GDM1 (cell line): ENCODE measurements at regions not wholly inside any gene's neighbourhood (a gene's known extent, or its start where the extent isn't known, plus 50 kb on each side); places are given as distances from the start of the nearest gene placed in this dataset.
A peak's percentile ranks its signal among the peaks of the same experiment; 100 is the strongest.
"Not testable (repeated sequence)": the region's sequence is repeated elsewhere in the genome, so short reads cannot be mapped to it uniquely, and the experiment has no call there.

ENCODE experiments used
- DNase-seq: peaks from one replicate; lab custom pipeline; 2025; lab: John Stamatoyannopoulos, UW

DNA sequence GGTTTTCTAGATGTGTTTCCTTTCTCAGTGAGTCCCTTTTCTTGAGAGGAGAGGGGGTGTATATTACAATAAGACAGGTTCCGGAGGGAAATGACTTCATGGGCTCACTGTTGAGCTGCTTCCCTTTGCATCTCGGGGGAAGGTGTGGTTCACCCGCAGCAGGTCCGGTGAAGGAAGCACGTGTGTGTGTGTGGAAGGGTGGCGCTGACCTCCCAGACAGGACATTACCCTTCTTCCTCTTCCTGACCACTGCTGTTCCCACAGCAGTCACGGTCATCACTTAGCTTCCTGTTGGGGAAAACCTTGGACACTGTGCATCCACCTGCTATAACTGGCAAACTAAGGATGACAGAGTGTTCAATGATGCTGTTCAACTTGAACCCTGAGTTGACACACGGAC, 83.6 kb downstream of the PLEKHG1 start:
- DNase-seq = no peak

DNA sequence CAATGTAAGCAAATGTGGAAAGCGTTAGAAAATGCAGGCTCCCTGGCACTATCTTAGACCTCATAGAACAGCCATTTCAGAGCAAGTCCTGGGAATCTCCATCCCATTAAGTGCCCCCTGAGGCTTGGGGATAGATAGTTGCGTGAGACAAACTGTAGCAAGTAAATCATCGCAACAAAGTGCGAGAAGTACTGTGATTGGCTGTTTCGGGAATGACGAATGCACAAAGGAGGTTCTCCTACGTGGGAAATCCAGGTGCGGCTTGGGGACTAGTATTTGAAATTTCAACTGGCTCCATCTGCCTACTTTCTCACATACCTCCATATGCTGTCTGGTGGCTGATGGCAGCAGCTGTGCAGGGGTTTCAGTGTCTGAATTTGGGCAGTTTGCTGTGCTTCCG, 84.5 kb downstream of the PLEKHG1 start:
- DNase-seq = no peak

DNA sequence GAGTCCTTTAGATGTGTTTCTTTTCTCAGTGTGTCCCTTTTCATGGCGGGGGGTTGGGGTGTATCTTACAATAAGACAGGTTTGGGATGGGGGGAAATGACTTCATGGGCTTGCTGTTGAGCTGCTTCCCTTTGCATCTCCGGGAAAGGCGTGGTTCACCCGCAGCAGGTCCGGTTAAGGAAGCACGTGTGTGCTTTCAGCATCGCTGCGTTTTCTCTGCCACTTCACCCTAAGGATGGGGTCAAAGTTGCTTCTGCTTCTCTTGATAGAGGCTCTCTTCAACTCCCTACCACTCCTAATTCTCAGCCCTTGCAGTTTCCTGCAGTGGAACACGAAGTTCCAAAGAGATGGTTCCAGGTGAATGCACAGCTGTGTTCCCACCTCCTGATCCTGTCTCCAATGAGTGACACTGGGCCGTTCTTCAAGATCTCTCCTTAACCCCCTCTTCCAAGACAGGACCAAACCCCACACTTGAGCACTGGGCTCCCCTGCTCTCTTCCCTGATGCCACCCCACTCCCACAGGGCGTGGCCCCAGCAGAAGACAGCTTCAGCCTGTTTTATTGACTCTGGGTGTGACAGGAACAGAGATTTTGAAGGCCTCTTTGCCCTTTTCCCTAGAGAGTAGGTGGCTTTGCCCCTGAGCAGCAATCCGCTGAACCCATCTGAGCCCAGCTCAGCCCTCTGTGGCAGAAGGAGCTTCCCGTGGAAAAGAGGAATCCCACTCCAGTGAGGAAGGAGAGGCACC, 85.2 kb downstream of the PLEKHG1 start:
- DNase-seq = no peak

DNA sequence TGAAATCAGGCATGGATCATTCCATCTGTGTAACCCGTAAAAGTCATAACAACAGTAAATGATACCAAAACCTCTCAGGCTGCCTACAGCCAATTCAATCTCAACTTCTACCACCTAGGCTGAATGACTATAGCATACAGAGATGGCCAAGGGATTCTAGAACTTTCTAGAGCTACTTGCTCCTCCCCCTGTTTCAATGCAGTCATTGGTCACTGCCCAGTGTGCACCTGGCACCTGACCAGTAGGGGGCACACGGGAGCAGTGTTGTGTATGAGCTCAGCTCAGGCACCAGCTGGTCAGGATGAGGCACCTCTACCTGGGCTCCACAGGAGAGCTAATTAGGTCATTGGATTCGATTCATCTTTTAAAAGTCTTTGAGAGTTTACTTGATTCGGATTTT, 86.2 kb downstream of the PLEKHG1 start:
- peak; percentile 31 for DNase-seq

DNA sequence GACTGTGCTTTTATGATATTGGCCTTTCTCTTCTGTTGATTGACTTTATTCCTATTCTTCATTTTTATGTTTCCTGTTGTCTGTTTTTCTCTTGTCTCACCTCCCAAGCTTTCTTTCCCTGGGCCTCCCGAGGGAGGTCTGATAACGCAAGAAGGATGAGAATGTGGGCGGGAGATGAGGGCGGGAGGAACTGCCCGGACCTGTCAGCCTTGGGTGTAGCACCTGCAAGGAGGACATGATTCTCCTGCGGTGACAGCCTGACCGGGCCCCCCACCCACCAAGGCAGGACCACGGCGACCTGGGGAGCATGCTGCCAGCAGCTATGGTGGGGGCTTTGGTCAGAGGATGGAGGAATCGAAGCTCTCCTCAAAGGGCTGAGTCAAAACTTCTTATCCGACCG, 86.9 kb downstream of the PLEKHG1 start:
- no peak for DNase-seq

DNA sequence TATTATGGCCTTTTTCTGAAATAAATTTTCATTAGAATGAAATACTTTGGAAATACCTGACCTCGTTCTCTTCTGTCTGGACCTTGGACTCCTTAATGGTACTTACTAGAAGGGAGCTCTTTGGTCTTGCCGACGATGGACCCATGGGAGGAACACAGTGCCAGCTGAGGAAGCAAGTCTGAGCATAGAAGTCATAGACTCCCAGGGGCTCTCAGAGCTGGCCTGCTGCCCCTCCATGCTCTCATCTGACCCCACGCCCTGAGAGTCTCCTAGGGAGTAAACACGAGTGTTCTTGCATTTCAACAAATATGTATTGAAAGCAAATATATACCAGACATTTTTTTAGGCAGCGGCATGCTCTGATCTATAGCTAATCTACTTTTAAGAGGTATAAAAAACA, 87.8 kb downstream of the PLEKHG1 start:
- no peak for DNase-seq

DNA sequence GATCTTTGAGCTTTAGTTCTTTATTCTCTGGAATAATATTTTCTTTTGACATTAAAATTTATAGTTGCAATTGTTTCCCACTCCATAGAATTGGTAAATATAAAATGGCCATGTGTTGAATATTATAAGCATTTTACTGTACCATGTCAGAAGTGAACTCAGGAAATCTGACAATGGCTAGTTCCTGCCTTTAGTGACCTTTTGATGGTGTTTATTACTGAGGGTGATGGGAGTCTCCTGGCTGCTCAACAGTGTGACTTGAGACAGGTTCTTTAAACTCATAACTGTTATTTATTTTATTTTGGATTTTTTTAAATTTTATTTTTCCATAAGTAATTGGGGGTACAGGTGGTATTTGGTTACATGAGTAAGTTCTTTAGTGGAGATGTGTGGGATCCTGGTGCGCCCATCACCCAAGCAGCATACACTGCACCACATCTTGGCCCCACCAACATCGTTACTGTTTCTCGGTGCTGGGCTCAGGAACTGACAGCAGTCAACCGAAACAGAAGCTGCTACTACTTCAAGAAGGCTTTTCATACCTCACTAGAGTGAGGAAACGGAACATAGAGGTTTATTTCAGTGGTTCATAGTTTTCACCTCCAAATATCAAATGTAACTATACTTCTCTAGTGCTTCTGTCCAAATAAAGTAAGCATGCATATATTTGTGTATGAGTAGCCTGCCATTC, 90.4 kb downstream of the PLEKHG1 start:
- no peak for DNase-seq

DNA sequence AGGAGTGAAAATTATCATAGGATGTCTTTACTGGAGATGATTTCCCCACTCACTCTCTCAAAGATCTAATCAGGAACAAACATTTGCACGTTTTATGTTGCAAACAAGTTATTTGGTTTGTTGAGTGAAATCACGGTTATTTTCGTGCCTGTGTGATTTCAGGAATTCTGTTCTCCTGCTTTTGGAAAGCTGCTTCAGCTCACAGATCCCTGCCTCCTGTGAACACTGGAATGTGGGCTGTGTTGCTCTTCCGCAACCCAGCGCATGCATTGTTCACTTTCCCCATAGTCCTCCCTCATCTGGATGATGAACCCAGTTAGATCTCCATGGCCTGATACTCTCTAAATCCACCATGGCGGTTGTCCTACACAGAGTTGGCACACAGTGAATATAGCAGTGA, 91.0 kb downstream of the PLEKHG1 start:
- no peak for DNase-seq

DNA sequence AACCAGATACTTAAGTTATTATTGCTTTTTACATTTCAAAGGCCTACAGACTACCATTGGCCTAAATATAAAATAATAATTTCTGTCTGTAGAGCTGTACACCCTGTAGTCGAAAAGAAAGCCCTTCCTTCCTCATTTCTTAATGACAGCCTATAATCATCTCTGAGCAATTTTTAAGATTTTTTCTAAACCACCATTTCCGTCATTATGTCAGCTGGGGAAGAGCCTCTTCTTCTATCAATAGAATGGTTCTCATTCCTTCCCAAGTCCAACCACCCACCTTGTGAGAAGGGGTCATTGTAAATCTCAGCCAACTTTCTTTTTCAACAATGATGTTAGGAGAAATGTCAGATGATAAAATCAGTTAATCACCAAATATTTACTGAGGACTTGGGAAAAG, 91.8 kb downstream of the PLEKHG1 start:
- DNase-seq = no peak

DNA sequence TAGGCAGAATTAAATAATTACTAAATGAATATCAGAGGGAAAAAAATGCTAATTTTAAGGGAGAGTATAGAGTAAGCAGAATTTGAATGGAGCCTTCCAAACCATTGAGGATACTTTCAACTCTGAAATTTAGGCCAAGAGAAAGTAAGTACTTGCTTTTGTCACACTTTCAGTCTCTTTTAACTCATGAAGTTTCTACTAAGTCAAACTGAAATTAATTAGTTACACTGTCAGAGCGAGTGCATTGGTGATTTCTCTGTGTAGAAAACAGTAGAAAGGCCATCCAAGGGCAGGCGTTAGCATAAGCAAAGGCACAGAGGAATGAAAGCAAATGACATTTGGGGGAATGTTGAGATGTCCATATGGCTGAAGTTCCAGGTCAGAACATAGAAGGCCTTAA, 92.9 kb downstream of the PLEKHG1 start:
- DNase-seq = no peak

DNA sequence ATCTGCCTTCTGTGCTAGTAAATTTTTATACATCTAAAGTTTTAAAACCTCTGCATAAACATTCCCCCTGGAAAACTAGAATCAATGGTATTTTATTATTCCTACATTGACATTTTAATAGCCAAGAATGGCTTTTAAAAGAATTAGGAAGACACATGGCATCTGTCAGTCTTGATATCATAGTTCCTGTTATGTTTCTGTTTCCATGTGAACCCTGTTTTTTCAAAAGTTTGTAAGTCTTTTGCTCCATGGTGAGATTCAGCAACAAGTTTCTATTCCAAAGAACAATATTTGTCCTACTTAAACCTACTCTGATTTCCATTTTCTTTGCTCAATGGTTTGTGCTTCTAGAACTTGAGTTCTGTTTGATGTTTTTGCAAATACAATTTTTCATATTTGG, 95.2 kb downstream of the PLEKHG1 start:
- no peak for DNase-seq

DNA sequence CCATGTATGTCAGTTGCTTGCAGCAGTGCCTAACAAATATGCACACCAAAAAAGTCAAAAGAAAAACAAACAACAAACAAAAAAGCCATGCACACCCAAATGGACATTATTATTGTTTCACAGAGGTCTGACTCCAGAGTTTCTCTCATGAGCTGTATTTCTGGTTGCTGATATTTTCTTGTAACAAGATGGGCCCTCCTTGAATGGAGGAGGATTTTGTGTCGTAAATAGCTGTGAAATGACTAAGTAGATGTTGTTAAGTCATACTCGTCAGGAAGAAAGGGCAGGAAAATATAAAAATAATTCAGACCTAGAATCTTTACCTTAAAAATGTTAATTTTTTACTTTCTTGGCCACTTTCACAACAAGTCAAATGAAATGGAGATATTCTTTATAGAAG, 96.0 kb downstream of the PLEKHG1 start:
- no peak for DNase-seq

DNA sequence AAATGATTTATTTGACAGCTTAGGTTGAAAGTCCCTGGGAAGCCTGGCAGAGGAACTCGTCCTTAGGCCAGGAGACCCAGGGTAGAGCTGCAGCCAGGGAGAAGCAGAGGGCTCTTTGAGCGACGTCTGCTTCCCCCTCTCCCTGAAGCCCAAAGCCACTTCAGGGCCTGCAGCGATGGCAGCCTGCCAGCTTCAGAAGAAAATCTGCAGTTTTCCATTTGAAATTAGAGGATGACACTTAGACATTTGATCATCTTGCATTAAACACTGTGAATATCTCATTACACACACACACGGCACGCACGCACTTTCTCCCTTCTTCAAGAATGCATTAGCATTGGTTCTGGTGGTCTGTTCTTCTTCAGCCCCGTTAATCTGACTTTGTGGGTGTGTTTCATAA, 96.5 kb downstream of the PLEKHG1 start:
- DNase-seq = no peak

DNA sequence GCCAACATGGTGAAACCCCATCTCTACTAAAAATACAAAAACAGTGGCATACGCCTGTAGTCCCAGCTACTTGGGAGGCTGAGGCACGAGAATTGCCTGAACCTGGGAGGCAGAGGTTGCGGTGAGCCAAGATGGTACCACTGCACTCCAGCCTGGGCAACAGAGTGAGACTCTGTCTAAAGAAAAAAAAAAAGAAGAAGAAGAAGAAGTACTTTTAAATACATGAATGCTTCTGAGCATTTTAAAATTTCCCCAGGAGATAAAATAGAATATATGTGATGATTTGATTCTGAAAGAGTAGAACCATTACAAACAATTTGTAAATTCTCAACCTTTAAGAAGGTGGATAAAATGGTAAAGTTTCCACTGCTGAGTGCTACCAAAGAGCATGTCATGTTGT, 97.2 kb downstream of the PLEKHG1 start:
- not testable (repeated sequence) for DNase-seq

DNA sequence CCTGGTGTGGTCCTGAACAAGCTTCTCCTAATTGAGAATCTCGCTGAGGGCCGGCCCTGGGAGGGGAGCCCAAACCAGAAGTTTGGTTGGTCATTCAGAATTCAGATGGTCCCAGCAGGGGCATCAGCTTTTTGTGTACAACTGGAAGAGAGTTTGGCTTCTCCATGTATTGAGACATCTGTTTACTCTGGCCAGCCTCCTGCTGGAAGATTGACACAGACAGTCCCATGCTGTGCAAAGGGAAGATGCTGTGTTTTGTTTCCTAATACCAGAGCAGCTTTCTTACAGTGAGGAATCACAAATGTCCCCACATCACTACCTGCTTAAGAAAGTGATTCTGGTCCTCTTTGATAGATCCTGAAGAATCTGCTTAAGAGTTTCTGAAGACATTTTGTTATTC, 97.8 kb downstream of the PLEKHG1 start:
- DNase-seq = no peak

DNA sequence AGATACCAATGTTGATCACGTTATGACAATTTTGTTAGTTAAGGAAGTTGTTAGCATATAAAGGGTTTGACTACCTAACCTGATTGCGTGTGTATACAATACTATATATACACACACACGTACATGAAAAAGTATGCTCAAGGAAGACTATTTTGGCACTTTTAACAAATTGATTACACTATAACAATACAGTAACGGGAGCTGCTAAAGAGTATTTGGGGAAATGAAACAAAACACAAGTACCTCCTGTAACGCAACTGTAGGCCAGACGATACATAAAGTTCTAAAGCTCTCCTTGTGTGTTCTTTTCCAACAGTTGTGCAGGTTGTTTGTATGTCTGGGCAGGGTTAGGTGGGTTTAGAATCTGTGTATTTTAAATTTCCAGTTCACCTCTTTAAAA, 98.7 kb downstream of the PLEKHG1 start:
- DNase-seq = no peak

DNA sequence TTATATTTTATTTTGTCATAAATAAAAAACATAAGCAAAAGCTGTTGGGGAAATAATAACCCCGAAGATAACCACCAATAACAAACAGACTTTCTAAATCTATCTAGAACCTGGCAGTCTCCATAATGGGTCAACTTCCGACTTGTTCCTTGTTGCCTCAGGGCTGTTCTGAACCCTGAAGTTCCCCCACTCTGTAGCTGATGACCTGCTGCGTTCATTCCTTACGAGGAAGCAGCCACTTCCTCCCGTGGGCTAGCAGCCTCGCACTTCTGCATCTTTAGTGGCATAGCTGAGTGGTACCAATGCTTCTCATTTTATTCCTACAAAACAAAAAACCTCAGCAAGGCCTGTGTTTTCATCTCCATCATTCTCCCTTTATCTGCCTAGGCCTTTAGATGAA, 103.0 kb downstream of the PLEKHG1 start:
- DNase-seq = peak; percentile 20

DNA sequence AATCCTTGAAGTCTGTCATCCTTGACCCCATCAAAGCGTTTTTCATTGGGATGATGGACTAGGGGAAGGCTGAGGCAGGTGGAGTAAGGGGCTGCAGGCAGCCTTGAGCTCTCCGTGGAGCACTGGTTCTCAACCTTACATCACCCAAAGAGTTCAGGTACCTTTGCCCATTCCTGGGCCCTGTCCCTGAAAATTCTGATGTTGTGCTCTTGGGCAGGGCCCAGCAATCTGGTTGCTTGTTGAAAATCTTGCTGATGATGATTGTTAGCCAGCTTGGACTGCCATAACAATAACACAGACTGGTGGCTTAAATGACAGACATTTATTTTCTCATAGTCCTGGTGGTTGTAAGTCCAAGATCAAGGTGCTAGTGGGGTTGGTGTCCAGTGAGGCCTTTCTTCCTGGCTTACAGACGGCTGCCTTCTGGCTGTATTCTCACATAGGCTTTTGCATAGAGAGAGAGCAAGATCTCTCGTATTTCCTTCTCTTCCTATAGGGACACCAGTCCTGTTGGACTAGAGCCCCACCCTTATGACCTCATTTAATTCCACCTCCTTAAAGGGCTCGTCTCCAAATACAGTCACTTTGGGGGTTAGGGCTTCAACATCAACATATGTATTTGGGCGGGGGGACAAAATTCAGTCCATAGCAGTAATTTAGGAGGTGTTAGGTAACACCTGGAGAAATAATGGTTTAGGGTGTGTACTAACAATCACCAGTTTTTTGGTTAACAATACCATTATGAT, 104.9 kb downstream of the PLEKHG1 start:
- DNase-seq = no peak

DNA sequence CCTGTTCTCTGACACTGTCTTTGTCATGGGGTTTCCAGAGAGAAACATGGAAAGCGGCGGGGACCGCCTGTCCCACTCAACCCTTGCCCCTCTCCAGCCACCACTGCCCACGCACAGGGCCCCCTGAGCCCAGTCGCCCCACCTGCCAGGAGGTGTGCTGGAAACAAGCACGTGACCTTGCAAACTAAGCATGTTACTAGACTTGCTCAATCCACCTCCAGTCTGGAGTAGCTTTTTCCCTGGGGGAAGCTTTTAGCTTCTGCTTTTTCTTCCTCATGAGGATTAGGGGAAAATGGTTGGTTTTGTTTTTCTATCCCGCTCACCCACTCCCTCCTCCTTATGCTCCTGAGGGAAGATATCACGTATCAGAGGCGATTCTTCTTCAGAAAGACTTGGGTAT, 105.7 kb downstream of the PLEKHG1 start:
- no peak for DNase-seq

DNA sequence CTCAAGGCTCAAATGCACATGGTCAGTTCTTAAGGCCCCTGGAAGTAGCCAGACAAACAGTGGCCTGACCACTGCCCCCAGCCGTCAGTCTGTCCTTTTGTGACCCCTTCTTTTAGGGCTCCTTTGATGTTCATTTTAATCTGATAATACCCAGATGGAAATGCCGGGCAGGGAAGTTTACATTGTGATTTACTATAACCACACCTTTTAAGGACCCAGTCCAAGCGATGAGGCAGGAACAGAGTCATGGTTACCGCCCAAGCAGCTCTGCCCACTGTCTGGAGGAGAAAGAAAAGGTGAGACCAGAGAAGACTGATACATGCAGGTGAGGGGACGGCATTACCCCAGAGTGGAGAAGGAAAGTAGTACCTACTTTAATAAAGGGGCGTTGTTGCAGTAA, 110.6 kb downstream of the PLEKHG1 start:
- DNase-seq = no peak

DNA sequence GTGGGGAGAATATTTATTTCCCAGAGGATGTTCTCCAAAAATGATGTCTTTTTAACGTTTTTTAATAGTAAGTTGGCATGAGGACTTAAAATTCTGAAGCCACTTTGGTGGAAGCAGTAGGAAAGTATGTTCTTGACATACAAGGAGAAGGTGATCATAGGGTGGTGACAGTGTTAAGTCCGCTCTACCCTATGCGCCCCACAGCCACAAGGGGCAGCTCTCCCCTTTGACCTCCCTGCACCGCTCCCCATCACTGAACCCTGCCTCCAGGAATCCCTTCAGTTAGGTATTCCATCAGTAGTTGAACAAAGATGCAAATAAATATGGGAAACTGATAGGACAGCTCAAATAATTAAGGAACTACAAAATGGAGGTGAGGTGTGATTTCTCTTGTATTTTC, 111.4 kb downstream of the PLEKHG1 start:
- no peak for DNase-seq

DNA sequence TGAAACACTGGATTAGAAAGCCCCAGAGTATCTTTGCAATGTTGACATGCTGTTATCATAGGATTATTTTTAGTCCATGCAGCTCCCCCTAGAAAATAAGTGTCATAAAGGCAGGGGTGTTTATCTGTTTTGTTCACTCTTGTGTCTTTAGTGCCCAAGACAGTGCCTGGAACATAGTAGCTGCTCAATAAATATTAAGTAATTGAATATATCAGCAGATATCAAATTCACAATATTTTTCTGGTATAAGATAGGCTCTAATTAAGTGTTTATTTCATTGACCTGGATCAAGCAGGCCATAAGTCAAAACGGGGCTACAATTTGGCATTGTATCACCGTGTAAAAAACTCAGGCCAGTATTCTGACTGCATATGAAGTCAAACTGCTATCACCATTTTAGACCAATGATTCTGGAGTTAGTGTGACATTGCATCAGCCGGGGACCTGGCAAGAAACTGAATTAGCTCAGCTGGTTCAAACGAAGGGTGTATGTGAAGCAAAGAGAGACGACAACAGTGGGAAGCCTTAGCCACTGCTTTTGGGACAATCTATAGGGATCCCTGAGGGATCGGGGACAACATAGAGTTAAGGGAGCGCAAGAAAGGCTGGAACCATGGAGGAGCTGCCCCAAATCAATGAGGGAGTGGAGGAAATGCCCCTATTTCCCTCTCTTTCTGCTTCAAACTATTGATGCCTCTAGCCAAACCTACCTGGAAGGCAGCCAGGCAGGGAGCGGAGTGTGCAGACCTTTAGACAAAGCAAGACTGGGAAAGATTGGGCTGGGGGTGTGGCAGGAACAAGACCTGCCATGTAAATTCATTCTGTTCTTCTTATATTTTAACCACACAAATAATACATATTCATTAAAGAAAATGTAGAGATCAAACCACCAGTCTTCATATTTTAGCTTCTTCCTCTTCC, 112.2 kb downstream of the PLEKHG1 start:
- no peak for DNase-seq
